GM12878 (cell line): ENCODE measurements at regions not wholly inside any gene's neighbourhood (a gene's known extent, or its start where the extent isn't known, plus 50 kb on each side); places are given as distances from the start of the nearest gene placed in this dataset.

Experiments used
- ATAC-seq: fragments of 200-7000 bp; cut with Tn5 transposase; 3 replicates; pipeline ENCODE4 v1.9.1; 2020; ENCODE audit warnings: mild to moderate bottlenecking, moderate library complexity
- BruUV-seq: library from RNA; stranded (reverse); fragments of 400-500 nt; replicated peaks from 2 replicates; lab custom pipeline; 2021; lab: Mats Ljungman, UMichigan
- CTCF ChIA-PET: fragments of 300-600 bp; sonication (Branson Sonifier 250); formaldehyde crosslinking; extraction: SDS; loops from one replicate; lab custom pipeline; 2021; ENCODE audit warnings: inconsistent platforms; lab: Yijun Ruan, JAX
- POLR2A ChIA-PET: fragments of 350-600 bp; formaldehyde crosslinking; extraction: SDS; loops from one replicate; lab custom pipeline; 2021; ENCODE audit warnings: inconsistent platforms; lab: Charles Lee
- RAD21 ChIA-PET: fragments of 300-600 bp; sonication (Branson Sonifier 250); formaldehyde crosslinking; loops from one replicate; lab custom pipeline; 2023; ENCODE audit warnings: antibody characterized with exemption; ENCODE audit not compliant: unreplicated experiment; lab: Charles Lee
- SMC1A ChIA-PET: fragments of 300-600 bp; sonication (Branson Sonifier 250); formaldehyde crosslinking; loops from one replicate; lab custom pipeline; 2023; ENCODE audit not compliant: unreplicated experiment, uncharacterized antibody; lab: Charles Lee
- DNase-seq: peaks from one replicate; pipeline ENCODE4 v3.0.0-alpha.2; 2011; ENCODE audit warnings: low read depth, low spot score
- FAIRE-seq: peaks from 3 replicates; lab custom pipeline; 2011; peaks lifted over from hg19 to GRCh38; lab: Jason Lieb, UNC
- H2AFZ ChIP-seq: 2 replicates; pipeline ENCODE4 v1.6.0; 2011; ENCODE audit warnings: low read depth, low read length, control low read depth; ENCODE audit not compliant: control insufficient read depth
- H3K27ac ChIP-seq: 2 replicates; pipeline ENCODE4 v1.5.1; 2011; ENCODE audit warnings: control low read depth; ENCODE audit not compliant: control insufficient read depth, insufficient read depth
- H3K27me3 ChIP-seq, 2 experiments: replicated peaks in 1 of 2; 2 replicates each; pipeline versions ENCODE4 v1.6.0 to v1.6.1; 2011; ENCODE audit warnings: low read length in 1 of 2; ENCODE audit not compliant: control insufficient read depth in 2 of 2, insufficient read depth in 2 of 2
- H3K36me3 ChIP-seq, 2 experiments: 2 replicates each; pipeline ENCODE4 v1.5.1; 2011; ENCODE audit warnings: low read length in 1 of 2; ENCODE audit not compliant: control insufficient read depth in 2 of 2, insufficient read depth in 2 of 2
- H3K4me1 ChIP-seq: 2 replicates; pipeline ENCODE4 v1.6.1; 2011; ENCODE audit warnings: mild to moderate bottlenecking, low read length, moderate library complexity, mixed read lengths; ENCODE audit not compliant: control insufficient read depth, insufficient read depth
- H3K4me2 ChIP-seq: 2 replicates; pipeline ENCODE4 v1.6.0; 2011; ENCODE audit warnings: control low read depth; ENCODE audit not compliant: control insufficient read depth, insufficient read depth
- H3K4me3 ChIP-seq: fragments of 200-600 bp; sonication (generic); 2 replicates; pipeline ENCODE4 v1.5.1; 2016
- H3K79me2 ChIP-seq: 2 replicates; pipeline ENCODE4 v1.6.0; 2011; ENCODE audit warnings: low read length; ENCODE audit not compliant: control insufficient read depth, insufficient read depth
- H3K9ac ChIP-seq: 2 replicates; pipeline ENCODE4 v1.8.0; 2011; ENCODE audit warnings: low read length, control low read depth, mixed read lengths; ENCODE audit not compliant: control insufficient read depth, insufficient read depth
- H3K9me3 ChIP-seq: replicated peaks from 3 replicates; pipeline ENCODE4 v1.5.1; 2011; ENCODE audit warnings: mild to moderate bottlenecking, low read length; ENCODE audit not compliant: control insufficient read depth, insufficient read depth
- H4K20me1 ChIP-seq: 2 replicates; pipeline ENCODE4 v1.6.0; 2011; ENCODE audit not compliant: control insufficient read depth, insufficient read depth
- EGR1 ChIP-seq, 2 experiments: IDR thresholded peaks; 1 replicate in 1 of 2; 2 replicates in 1 of 2; pipeline ENCODE4 v1.6.1; 2011 to 2012; ENCODE audit warnings: low read depth in 2 of 2, low read length in 2 of 2, borderline replicate concordance in 1 of 2, mild to moderate bottlenecking in 1 of 2, moderate library complexity in 1 of 2
- FOS ChIP-seq: IDR thresholded peaks from 3 replicates; pipeline ENCODE4 v1.6.1; 2011; ENCODE audit warnings: borderline replicate concordance; ENCODE audit not compliant: insufficient read length; ENCODE audit errors: extremely low read depth
- FOXK2 ChIP-seq: fragments of 450-650 bp; IDR thresholded peaks from 2 replicates; pipeline ENCODE4 v1.6.1; 2017; ENCODE audit warnings: mild to moderate bottlenecking, moderate library complexity
- NFYA ChIP-seq: IDR thresholded peaks from 2 replicates; pipeline ENCODE4 v1.6.1; 2011; ENCODE audit warnings: low read depth, mild to moderate bottlenecking, low read length, improper control_type of control experiment, borderline replicate concordance
- POU2F2 ChIP-seq: IDR thresholded peaks from 3 replicates; pipeline ENCODE4 v1.6.1; 2011; ENCODE audit warnings: low read depth, mild to moderate bottlenecking, low read length, borderline replicate concordance
- SKIL ChIP-seq: fragments of 450-650 bp; IDR thresholded peaks from 2 replicates; pipeline ENCODE4 v1.6.1; 2017; ENCODE audit warnings: mild to moderate bottlenecking, low read depth, inconsistent platforms; ENCODE audit not compliant: poor library complexity, severe bottlenecking
- STAT3 ChIP-seq: IDR thresholded peaks from 2 replicates; pipeline ENCODE4 v1.6.1; 2011; ENCODE audit warnings: low read depth, low read length, improper control_type of control experiment
- TCF3 ChIP-seq: IDR thresholded peaks from 2 replicates; pipeline ENCODE4 v1.6.1; 2012; ENCODE audit warnings: low read depth, mild to moderate bottlenecking, low read length, borderline replicate concordance; ENCODE audit not compliant: insufficient read depth
- YBX1 ChIP-seq: fragments of 450-650 bp; IDR thresholded peaks from 2 replicates; pipeline ENCODE4 v1.6.1; 2016; ENCODE audit warnings: antibody characterized with exemption
- WGBS: methylation state at CpG from one replicate; pipeline ENCODE4 v1.1.6; 2016; ENCODE audit warnings: low lambda C conversion rate; ENCODE audit not compliant: insufficient replicate concordance, insufficient coverage; ENCODE audit errors: missing lambda C conversion rate; 5-methylcytosine and 5-hydroxymethylcytosine counted together
- in situ Hi-C: fragments of 300-500 bp; cut with MboI; formaldehyde crosslinking; loops from 9 replicates; pipeline ENCODE4 v1.14.3; 2018; ENCODE audit warnings: mixed read lengths
- intact Hi-C: fragments of 100-400 bp; cut with micrococcal nuclease; formaldehyde crosslinking; loops from one replicate; pipeline ENCODE4 v1.14.2; 2022; ENCODE audit not compliant: unreplicated experiment

GRCh38 chr2:103164748-103165147, 402.9 kb downstream of the TMEM182 start:
- ChIA-PET RAD21 (no interaction called here), POLR2A (no interaction called here)

GRCh38 chr2:103165836-103166235, 404.0 kb downstream of the TMEM182 start:
- no peak overlapping the region for H2AFZ ChIP-seq
- H3K4me3 ChIP-seq = no peak overlapping the region
- DNase-seq (no peak), ATAC-seq (no peak), FAIRE-seq (no peak)
- no peak overlapping the region for H3K9ac ChIP-seq
- 36% methylated on average over 6 of the region's 6 CpGs for WGBS
- no peaks in the 10 kb centered on the region for H3K9me3 ChIP-seq
- intact Hi-C loops = no loop called here
- in situ Hi-C loops = loop anchor here (10.0 to 25.0 kb wide), 2 partner anchors 1246 to 1709 kb away; no protein-coding TSS in a partner anchor
- H3K79me2 ChIP-seq = no peaks in the 10 kb centered on the region
- no peaks in the 10 kb centered on the region for H3K4me1 ChIP-seq
- TF ChIP-seq SKIL (no peak), NFYA (no peak), FOXK2 (no peak), YBX1 (no peak), STAT3 (no peak)
- H3K4me2 ChIP-seq = no peak overlapping the region
- ChIA-PET RAD21 (no interaction called here), CTCF (no interaction called here), POLR2A (no interaction called here), SMC1A (no interaction called here)
- no peak overlapping the region for H3K27ac ChIP-seq
- BruUV-seq = no TSS peak
- H3K36me3 ChIP-seq = no peaks in the 10 kb centered on the region
- no peaks in the 10 kb centered on the region for H3K27me3 ChIP-seq
- H4K20me1 ChIP-seq = no peaks in the 10 kb centered on the region

More at GRCh38 chr2:103164748-103165147, 402.9 kb downstream of the TMEM182 start:
- no peak overlapping the region for H3K27ac ChIP-seq
- in situ Hi-C loops = loop anchor here (10.0 to 25.0 kb wide), 2 partner anchors 1248 to 1710 kb away; no protein-coding TSS in a partner anchor
- WGBS = 28% methylated on average over 5 of the region's 5 CpGs
- DNase-seq (no peak), ATAC-seq (no peak), FAIRE-seq (no peak)
- H3K36me3 ChIP-seq = no peaks in the 10 kb centered on the region
- no peaks in the 10 kb centered on the region for H4K20me1 ChIP-seq
- intact Hi-C loops = loop anchor here (5.0 kb wide), 2 partner anchors 322 to 1708 kb away; no protein-coding TSS in a partner anchor
- no peak overlapping the region for H3K4me3 ChIP-seq
- SMC1A ChIA-PET = no interaction called here
- no peak overlapping the region for H2AFZ ChIP-seq
- no peaks in the 10 kb centered on the region for H3K27me3 ChIP-seq
- no peaks in the 10 kb centered on the region for H3K4me1 ChIP-seq
- TF ChIP-seq POU2F2 = no peak
- no peak for TF ChIP-seq FOS
- TF ChIP-seq TCF3 = no peak
- TF ChIP-seq EGR1 (IDR thresholded peaks at IDR 0.05; ENCODE audit: borderline replicate concordance in 1 of 2, low read depth in 2 of 2, low read length in 2 of 2) = no peak
- H3K9ac ChIP-seq = no peak overlapping the region
- no peak overlapping the region for H3K4me2 ChIP-seq
- CTCF ChIA-PET = no interaction called here
- no peaks in the 10 kb centered on the region for H3K79me2 ChIP-seq
- H3K9me3 ChIP-seq = no peaks in the 10 kb centered on the region
- no TSS peak for BruUV-seq
